K562 (cell line): ENCODE measurements at regions not wholly inside any gene's neighbourhood (a gene's known extent, or its start where the extent isn't known, plus 50 kb on each side); places are given as distances from the start of the nearest gene placed in this dataset.

Source experiments
- ATF1 ChIP-seq, 2 experiments: fragments of 450-650 bp in 1 of 2; IDR thresholded peaks; 2 replicates each; pipeline ENCODE4 v1.6.1; 2016; ENCODE audit warnings: missing compliant biosample characterization in 1 of 2, missing genetic modification characterization in 1 of 2
- DDX20 ChIP-seq: fragments of 450-650 bp; IDR thresholded peaks from 2 replicates; pipeline ENCODE4 v1.6.1; 2016; ENCODE audit warnings: missing genetic modification characterization, low read depth, mild to moderate bottlenecking, missing compliant biosample characterization, moderate library complexity
- ELF1 ChIP-seq: fragments of 200-800 bp; sonication (Bioruptor generic); IDR thresholded peaks from 2 replicates; pipeline ENCODE4 v1.6.1; 2016; ENCODE audit warnings: missing genetic modification characterization, missing compliant biosample characterization
- GMEB1 ChIP-seq: fragments of 250-450 bp; sonication (Bioruptor Pico); IDR thresholded peaks from 2 replicates; pipeline ENCODE4 v1.4.0; 2020; ENCODE audit warnings: mild to moderate bottlenecking
- IRF1 ChIP-seq: sonication (generic); formaldehyde crosslinking; IDR thresholded peaks from 2 replicates; pipeline ENCODE4 v1.8.0; 2022; ENCODE audit warnings: missing genetic modification reagents, mild to moderate bottlenecking, borderline replicate concordance
- NCOA4 ChIP-seq: fragments of 450-650 bp; IDR thresholded peaks from 2 replicates; pipeline ENCODE4 v1.6.1; 2018; ENCODE audit warnings: mild to moderate bottlenecking; ENCODE audit not compliant: partially characterized antibody
- NFIX ChIP-seq: fragments of 250-450 bp; sonication (Bioruptor Pico); IDR thresholded peaks from 2 replicates; pipeline ENCODE4 v1.4.0; 2020; ENCODE audit warnings: low read depth, mild to moderate bottlenecking, moderate library complexity
- PYGO2 ChIP-seq: fragments of 450-650 bp; IDR thresholded peaks from 2 replicates; pipeline ENCODE4 v1.6.1; 2016; ENCODE audit warnings: mild to moderate bottlenecking, missing genetic modification characterization, moderate library complexity, missing compliant biosample characterization
- ZSCAN32 ChIP-seq: fragments of 450-650 bp; formaldehyde crosslinking; IDR thresholded peaks from 2 replicates; pipeline ENCODE4 v1.4.0; 2020; ENCODE audit warnings: mild to moderate bottlenecking, moderate library complexity
- TF ChIP-seq, protein P1 (sequence below), 2 experiments: fragments of 450-650 bp; formaldehyde crosslinking in 1 of 2; IDR thresholded peaks; 2 replicates each; pipeline versions ENCODE4 v1.4.0 to v1.6.1; 2014 to 2020; ENCODE audit warnings: mild to moderate bottlenecking in 2 of 2, borderline replicate concordance in 1 of 2, low read depth in 1 of 2

DNA sequence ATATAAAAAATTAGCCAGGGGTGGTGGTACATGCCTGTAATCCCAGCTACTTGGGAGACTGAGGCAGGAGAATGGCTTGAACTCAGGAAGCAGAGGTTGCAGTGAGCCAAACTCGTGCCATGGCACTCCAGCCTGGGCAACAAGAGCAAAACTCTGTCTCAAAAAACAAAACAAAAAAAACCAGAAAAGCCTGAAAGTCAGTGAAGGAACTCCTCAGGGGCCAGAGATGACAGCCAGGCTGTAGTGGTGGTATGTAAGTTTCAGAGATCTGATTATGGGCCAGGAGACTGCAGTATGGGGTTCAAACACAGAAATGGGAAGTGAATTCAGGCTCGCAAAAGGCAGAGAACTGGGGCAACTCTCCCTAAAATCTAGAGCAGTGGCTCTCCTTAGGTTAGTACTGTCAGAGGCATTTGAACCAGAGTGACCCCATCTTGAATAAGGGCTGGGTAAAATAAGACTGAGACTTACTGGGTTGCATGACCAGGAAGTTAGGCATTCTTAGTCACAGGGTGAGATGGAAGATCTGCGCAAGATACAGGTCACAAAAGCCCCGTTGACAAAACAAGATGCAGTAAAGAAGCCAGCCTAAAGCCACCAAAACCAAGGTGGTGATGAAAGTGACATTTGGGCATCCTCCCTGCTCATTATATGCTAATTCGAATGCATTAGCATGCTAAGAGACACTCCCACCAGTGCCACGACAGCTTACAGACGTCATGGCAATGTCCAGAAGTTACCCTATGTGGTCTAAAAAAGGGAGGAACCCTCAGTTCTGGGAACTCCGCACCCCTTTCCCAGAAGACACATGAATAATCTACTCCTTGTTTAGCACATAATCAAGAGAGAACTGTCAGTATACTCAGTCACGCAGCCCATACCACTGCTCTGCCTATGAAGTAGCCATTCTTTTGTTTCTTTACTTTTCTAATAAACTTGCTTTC lies 120.2 kb upstream of the XYLT1 start (continued):
- TF ChIP-seq, protein P1, sequence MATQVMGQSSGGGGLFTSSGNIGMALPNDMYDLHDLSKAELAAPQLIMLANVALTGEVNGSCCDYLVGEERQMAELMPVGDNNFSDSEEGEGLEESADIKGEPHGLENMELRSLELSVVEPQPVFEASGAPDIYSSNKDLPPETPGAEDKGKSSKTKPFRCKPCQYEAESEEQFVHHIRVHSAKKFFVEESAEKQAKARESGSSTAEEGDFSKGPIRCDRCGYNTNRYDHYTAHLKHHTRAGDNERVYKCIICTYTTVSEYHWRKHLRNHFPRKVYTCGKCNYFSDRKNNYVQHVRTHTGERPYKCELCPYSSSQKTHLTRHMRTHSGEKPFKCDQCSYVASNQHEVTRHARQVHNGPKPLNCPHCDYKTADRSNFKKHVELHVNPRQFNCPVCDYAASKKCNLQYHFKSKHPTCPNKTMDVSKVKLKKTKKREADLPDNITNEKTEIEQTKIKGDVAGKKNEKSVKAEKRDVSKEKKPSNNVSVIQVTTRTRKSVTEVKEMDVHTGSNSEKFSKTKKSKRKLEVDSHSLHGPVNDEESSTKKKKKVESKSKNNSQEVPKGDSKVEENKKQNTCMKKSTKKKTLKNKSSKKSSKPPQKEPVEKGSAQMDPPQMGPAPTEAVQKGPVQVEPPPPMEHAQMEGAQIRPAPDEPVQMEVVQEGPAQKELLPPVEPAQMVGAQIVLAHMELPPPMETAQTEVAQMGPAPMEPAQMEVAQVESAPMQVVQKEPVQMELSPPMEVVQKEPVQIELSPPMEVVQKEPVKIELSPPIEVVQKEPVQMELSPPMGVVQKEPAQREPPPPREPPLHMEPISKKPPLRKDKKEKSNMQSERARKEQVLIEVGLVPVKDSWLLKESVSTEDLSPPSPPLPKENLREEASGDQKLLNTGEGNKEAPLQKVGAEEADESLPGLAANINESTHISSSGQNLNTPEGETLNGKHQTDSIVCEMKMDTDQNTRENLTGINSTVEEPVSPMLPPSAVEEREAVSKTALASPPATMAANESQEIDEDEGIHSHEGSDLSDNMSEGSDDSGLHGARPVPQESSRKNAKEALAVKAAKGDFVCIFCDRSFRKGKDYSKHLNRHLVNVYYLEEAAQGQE (IDR thresholded peaks at IDR 0.05; ENCODE audit: borderline replicate concordance) = no peak
- TF ChIP-seq, protein P1 (CRISPR knock-in tag; IDR thresholded peaks at IDR 0.05; ENCODE audit: low read depth) = peak; percentile 86
- TF ChIP-seq ELF1 (peak; percentile 56; the same call in 1 of the 2 replicates), NFIX (CRISPR knock-in tag) (0 out of 2 replicates have a peak, but pooled peaks have one; percentile 11), NCOA4 (no peak), GMEB1 (peak; percentile 76), DDX20 (peak; percentile 93), PYGO2 (peak; percentile 96), IRF1 (CRISPR knock-in tag) (no peak), ZSCAN32 (CRISPR knock-in tag) (peak; percentile 74), ATF1 (CRISPR knock-in tag; IDR thresholded peaks at IDR 0.05) (no peak), ATF1 (tag; IDR thresholded peaks at IDR 0.05) (peak; percentile 87)
